TTC549 (cell line): ENCODE measurements at regions not wholly inside any gene's neighbourhood (a gene's known extent, or its start where the extent isn't known, plus 50 kb on each side); places are given as distances from the start of the nearest gene placed in this dataset.

Experiments
- FAIRE-seq: peaks from 2 replicates; lab custom pipeline; 2012; peaks lifted over from hg19 to GRCh38; lab: Jason Lieb, UNC

- FAIRE-seq, result no peak
These were observed 261.0 kb upstream of the CDH6 start for GRCh38 chr5:30932273-30933017.

GRCh38 chr5:30930736-30931135 lies 262.8 kb upstream of the CDH6 start:
- FAIRE-seq, result no peak

- no peak for FAIRE-seq
These were observed 264.5 kb upstream of the CDH6 start for GRCh38 chr5:30928956-30929355.

- no peak for FAIRE-seq
These were observed 267.3 kb upstream of the CDH6 start for GRCh38 chr5:30926218-30926617.

- no peak for FAIRE-seq
These were observed 272.1 kb upstream of the CDH6 start for GRCh38 chr5:30921388-30921787.

GRCh38 chr5:30918171-30918570 lies 275.3 kb upstream of the CDH6 start:
- no peak for FAIRE-seq

- no peak for FAIRE-seq
These were observed 285.1 kb upstream of the CDH6 start for GRCh38 chr5:30908356-30908755.

- no peak for FAIRE-seq
These were observed 293.1 kb upstream of the CDH6 start for GRCh38 chr5:30900367-30900766.

GRCh38 chr5:30894811-30895210 lies 298.7 kb upstream of the CDH6 start:
- FAIRE-seq, result no peak

- FAIRE-seq, result no peak
These were observed 301.8 kb upstream of the CDH6 start for GRCh38 chr5:30891660-30892059.

- no peak for FAIRE-seq
These were observed 303.1 kb upstream of the CDH6 start for GRCh38 chr5:30890377-30890776.

GRCh38 chr5:30880514-30880913 lies 313.0 kb upstream of the CDH6 start:
- FAIRE-seq, result no peak

- no peak for FAIRE-seq
These were observed 313.6 kb upstream of the CDH6 start for GRCh38 chr5:30879887-30880286.

GRCh38 chr5:30878746-30879145 lies 314.7 kb upstream of the CDH6 start:
- no peak for FAIRE-seq

GRCh38 chr5:30878296-30878695 lies 315.2 kb upstream of the CDH6 start:
- no peak for FAIRE-seq

GRCh38 chr5:30874241-30875034 lies 319.0 kb upstream of the CDH6 start:
- no peak for FAIRE-seq

GRCh38 chr5:30871196-30871595 lies 322.3 kb upstream of the CDH6 start:
- no peak for FAIRE-seq

- no peak for FAIRE-seq
These were observed 325.8 kb upstream of the CDH6 start for GRCh38 chr5:30867711-30868110.

GRCh38 chr5:30866142-30866541 lies 327.3 kb upstream of the CDH6 start:
- FAIRE-seq, result no peak

- no peak for FAIRE-seq
These were observed 337.2 kb upstream of the CDH6 start for GRCh38 chr5:30856242-30856641.

GRCh38 chr5:30853158-30853557 lies 340.3 kb upstream of the CDH6 start:
- no peak for FAIRE-seq

GRCh38 chr5:30850866-30851265 lies 342.6 kb upstream of the CDH6 start:
- no peak for FAIRE-seq

- FAIRE-seq, result no peak
These were observed 343.4 kb upstream of the CDH6 start for GRCh38 chr5:30849931-30850710.
